Hypothalamus (tissue), 51 donors: ENCODE measurements at regions not wholly inside any gene's neighbourhood (a gene's known extent, or its start where the extent isn't known, plus 50 kb on each side); places are given as distances from the start of the nearest gene placed in this dataset.

ENCODE experiments used
- DNase-seq, 51 donors: peaks; one replicate each; lab custom pipeline; 2025; lab: John Stamatoyannopoulos, UW

- no peak for DNase-seq
Observed at GRCh38 chr7:52897713-52898112, 137.7 kb upstream of the POM121L12 start.

- no peak for DNase-seq
Observed at GRCh38 chr7:52897288-52897687, 138.1 kb upstream of the POM121L12 start.

GRCh38 chr7:52877240-52877639 lies 158.2 kb upstream of the POM121L12 start:
- no peak for DNase-seq

GRCh38 chr7:52876402-52876801 lies 159.0 kb upstream of the POM121L12 start:
- DNase-seq: no peak

GRCh38 chr7:52863652-52864051 lies 171.8 kb upstream of the POM121L12 start:
- DNase-seq: no peak

GRCh38 chr7:52862321-52862720 lies 173.1 kb upstream of the POM121L12 start:
- DNase-seq: no peak

- no peak for DNase-seq
Observed at GRCh38 chr7:52857367-52857766, 178.1 kb upstream of the POM121L12 start.

GRCh38 chr7:52854681-52855080 lies 180.8 kb upstream of the POM121L12 start:
- no peak for DNase-seq

- no peak for DNase-seq
Observed at GRCh38 chr7:52851547-52851946, 183.9 kb upstream of the POM121L12 start.

GRCh38 chr7:52843436-52843835 lies 192.0 kb upstream of the POM121L12 start:
- no peak for DNase-seq

- DNase-seq: no peak
Observed at GRCh38 chr7:52842202-52842900, 193.1 kb upstream of the POM121L12 start.

- DNase-seq: no peak
Observed at GRCh38 chr7:52838981-52839411, 196.4 kb upstream of the POM121L12 start.

GRCh38 chr7:52831321-52831720 lies 204.1 kb upstream of the POM121L12 start:
- peak in 1 of 51 donors; percentile 38 for DNase-seq

- no peak for DNase-seq
Observed at GRCh38 chr7:52830801-52831200, 204.6 kb upstream of the POM121L12 start.

- DNase-seq: peak in 2 of 51 donors; percentile 4 to 8
Observed at GRCh38 chr7:52826515-52827265, 208.7 kb upstream of the POM121L12 start.

GRCh38 chr7:52825611-52826010 lies 209.8 kb upstream of the POM121L12 start:
- no peak for DNase-seq

GRCh38 chr7:52811537-52811936 lies 223.9 kb upstream of the POM121L12 start:
- DNase-seq: no peak

- DNase-seq: no peak
Observed at GRCh38 chr7:52799817-52800216, 235.6 kb upstream of the POM121L12 start.

GRCh38 chr7:52797801-52798200 lies 237.6 kb upstream of the POM121L12 start:
- DNase-seq: no peak

GRCh38 chr7:52794621-52795020 lies 240.8 kb upstream of the POM121L12 start:
- DNase-seq: no peak

- DNase-seq: no peak
Observed at GRCh38 chr7:52791176-52791700, 244.2 kb upstream of the POM121L12 start.

- no peak for DNase-seq
Observed at GRCh38 chr7:52786174-52786573, 249.3 kb upstream of the POM121L12 start.
